GM12873 (cell line): ENCODE measurements at regions not wholly inside any gene's neighbourhood (a gene's known extent, or its start where the extent isn't known, plus 50 kb on each side); places are given as distances from the start of the nearest gene placed in this dataset.

Experiments used
- TF ChIP-seq, protein P1 (sequence below): IDR thresholded peaks from 2 replicates; pipeline ENCODE4 v1.5.1; 2012; ENCODE audit warnings: low read depth, mild to moderate bottlenecking, moderate library complexity, low read length, control low read depth; ENCODE audit not compliant: insufficient read depth; ENCODE audit errors: missing control alignments

DNA sequence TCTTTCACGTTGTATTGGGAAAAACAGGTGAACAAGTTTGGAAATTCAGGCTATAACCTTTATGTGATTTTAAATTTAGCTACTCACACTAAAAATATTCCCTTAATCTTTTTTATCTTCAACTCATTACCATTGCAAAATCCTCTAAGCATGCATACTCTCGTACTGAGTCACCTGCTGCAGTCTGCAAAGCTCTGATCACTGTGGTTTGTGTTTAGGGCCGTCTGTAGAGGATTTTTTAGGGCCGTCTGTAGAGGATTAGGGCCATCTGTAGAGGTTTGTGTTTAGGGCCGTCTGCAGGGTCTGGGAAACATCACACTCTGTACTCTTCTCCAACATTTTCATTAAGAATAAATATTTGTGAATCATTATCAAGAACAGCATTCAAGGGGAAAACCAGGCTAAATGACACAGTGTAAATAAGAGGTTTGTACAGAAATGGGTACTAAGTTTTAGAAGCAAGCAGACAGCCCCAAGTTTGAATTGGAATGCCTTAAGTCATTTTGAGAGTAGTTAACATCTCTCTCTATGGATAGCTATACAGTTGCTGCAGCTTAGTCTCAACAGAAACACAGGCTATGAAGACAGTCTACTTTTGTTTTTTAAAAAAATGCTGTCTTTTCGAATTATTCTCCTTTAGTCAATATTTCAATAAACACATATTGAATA lies 155.0 kb upstream of the TSLP start:
- TF ChIP-seq, protein P1, sequence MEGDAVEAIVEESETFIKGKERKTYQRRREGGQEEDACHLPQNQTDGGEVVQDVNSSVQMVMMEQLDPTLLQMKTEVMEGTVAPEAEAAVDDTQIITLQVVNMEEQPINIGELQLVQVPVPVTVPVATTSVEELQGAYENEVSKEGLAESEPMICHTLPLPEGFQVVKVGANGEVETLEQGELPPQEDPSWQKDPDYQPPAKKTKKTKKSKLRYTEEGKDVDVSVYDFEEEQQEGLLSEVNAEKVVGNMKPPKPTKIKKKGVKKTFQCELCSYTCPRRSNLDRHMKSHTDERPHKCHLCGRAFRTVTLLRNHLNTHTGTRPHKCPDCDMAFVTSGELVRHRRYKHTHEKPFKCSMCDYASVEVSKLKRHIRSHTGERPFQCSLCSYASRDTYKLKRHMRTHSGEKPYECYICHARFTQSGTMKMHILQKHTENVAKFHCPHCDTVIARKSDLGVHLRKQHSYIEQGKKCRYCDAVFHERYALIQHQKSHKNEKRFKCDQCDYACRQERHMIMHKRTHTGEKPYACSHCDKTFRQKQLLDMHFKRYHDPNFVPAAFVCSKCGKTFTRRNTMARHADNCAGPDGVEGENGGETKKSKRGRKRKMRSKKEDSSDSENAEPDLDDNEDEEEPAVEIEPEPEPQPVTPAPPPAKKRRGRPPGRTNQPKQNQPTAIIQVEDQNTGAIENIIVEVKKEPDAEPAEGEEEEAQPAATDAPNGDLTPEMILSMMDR, result no peak

GRCh38 chr5:110917161-110917875 lies 154.2 kb upstream of the TSLP start:
- TF ChIP-seq, protein P1, result no peak

GRCh38 chr5:110918683-110919082 lies 152.8 kb upstream of the TSLP start:
- TF ChIP-seq, protein P1, result no peak

GRCh38 chr5:110923971-110924370 lies 147.5 kb upstream of the TSLP start:
- TF ChIP-seq, protein P1, result no peak

GRCh38 chr5:110925398-110925797 lies 146.1 kb upstream of the TSLP start:
- TF ChIP-seq, protein P1, result no peak

DNA sequence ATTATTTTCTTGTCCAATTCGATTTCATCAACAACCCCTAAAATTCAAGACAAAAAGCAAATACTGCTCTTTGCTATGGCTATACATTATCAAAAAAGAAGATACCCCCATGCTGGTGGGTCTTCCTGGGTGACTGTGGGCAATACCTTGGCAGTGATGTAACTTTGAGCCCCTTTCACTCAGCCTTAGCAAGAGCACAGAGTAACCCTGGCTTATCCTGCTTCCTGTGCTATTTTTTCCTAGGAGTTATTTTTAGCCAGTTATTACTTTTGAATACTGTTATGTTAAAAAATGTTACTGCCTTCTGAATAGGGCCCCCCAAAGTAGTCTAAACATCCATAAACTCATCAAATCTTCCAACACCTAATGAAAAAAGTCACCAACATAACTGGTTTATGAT lies 145.6 kb upstream of the TSLP start:
- TF ChIP-seq, protein P1, result no peak

DNA sequence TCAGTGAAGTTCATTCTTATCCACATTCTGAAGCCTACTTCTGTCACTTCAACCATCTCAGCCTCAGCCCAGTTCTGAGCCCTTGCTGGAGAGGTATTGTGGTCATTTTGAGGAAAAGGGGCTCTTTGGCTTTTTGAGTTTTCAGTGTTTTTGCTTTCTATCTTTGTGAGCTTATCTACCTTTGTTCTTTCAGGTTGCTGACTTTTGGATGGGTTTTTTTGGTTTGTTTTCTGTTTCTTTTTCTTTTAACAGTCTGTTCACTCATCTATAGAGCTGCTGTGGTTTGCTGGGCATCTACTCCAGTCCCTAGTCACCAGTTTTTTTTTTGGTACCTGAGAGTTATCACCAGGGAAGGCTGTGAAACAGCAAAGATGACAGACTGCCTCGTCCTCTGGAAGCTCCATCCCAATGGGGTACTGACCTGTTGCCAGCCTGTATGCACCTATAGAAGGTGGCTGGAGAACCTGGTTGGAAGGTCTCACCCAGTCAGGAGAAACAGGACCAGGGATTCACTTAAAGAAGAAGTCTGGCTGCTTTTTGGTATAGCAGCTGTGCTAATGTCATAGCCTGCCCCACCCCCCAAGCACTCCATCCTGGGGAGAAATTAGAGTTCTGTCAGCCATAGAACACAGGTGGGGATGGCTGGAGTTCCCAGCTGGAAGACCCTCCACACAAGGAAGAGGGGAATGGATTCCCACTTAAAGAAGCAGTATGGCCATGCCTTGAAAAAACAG lies 138.6 kb upstream of the TSLP start:
- TF ChIP-seq, protein P1, result no peak
